Osteoblast (primary cell): ENCODE measurements at regions not wholly inside any gene's neighbourhood (a gene's known extent, or its start where the extent isn't known, plus 50 kb on each side); places are given as distances from the start of the nearest gene placed in this dataset.

Source experiments
- DNase-seq: peaks from one replicate; pipeline ENCODE4 v3.0.0; 2011; ENCODE audit warnings: low spot score, mixed read lengths; ENCODE audit not compliant: insufficient read length; ENCODE audit errors: missing footprints
- H2AFZ ChIP-seq: 2 replicates; pipeline ENCODE4 v1.6.0; 2011; ENCODE audit warnings: mild to moderate bottlenecking, low read length
- H3K27ac ChIP-seq: 2 replicates; pipeline ENCODE4 v1.5.1; 2011; ENCODE audit warnings: mild to moderate bottlenecking, low read depth, low read length, moderate library complexity
- H3K27me3 ChIP-seq: 2 replicates; pipeline ENCODE4 v1.6.0; 2012; ENCODE audit warnings: mild to moderate bottlenecking, control low read depth, inconsistent platforms, low read length, moderate library complexity; ENCODE audit not compliant: insufficient read depth
- H3K36me3 ChIP-seq: 2 replicates; pipeline ENCODE4 v1.5.1; 2011; ENCODE audit warnings: mild to moderate bottlenecking, low read length, control low read depth, moderate library complexity; ENCODE audit not compliant: insufficient read depth
- H3K4me1 ChIP-seq: 2 replicates; pipeline ENCODE4 v1.5.1; 2011; ENCODE audit warnings: mild to moderate bottlenecking, low read length, control low read depth, moderate library complexity; ENCODE audit not compliant: insufficient read depth
- H3K4me2 ChIP-seq: 2 replicates; pipeline ENCODE4 v1.6.0; 2011; ENCODE audit warnings: mild to moderate bottlenecking, low read length; ENCODE audit not compliant: insufficient read depth
- H3K4me3 ChIP-seq: fragments of 200-600 bp; sonication (generic); 3 replicates; pipeline ENCODE4 v1.5.1; 2012; ENCODE audit warnings: mild to moderate bottlenecking, low read length, inconsistent platforms; ENCODE audit not compliant: insufficient read depth
- H3K79me2 ChIP-seq: 2 replicates; pipeline ENCODE4 v1.6.0; 2012; ENCODE audit warnings: mild to moderate bottlenecking, low read length, control low read depth, inconsistent platforms; ENCODE audit not compliant: insufficient read depth
- H3K9me3 ChIP-seq: 2 replicates; pipeline ENCODE4 v1.5.1; 2011; ENCODE audit warnings: low read depth, low read length, control low read depth
- H4K20me1 ChIP-seq: 2 replicates; pipeline ENCODE4 v1.6.0; 2012; ENCODE audit warnings: mild to moderate bottlenecking, low read length, control low read depth; ENCODE audit not compliant: insufficient read depth
- CTCF ChIP-seq: IDR thresholded peaks from 2 replicates; pipeline ENCODE4 v1.5.1; 2011; ENCODE audit warnings: mild to moderate bottlenecking, low read depth, low read length, moderate library complexity; ENCODE audit errors: extremely low read depth

- Histone ChIP-seq H3K4me2 (no peak overlapping the region), H2AFZ (no peak overlapping the region), H3K4me1 (peaks cover 15% of the 10 kb centered on the region), H3K9me3 (no peaks in the 10 kb centered on the region), H4K20me1 (no peaks in the 10 kb centered on the region), H3K36me3 (no peaks in the 10 kb centered on the region), H3K4me3 (no peak overlapping the region), H3K27me3 (peaks cover 12% of the 10 kb centered on the region), H3K27ac (no peak overlapping the region), H3K79me2 (no peaks in the 10 kb centered on the region)
- peak; percentile 83 for DNase-seq
- TF ChIP-seq CTCF, result no peak
Observed at GRCh38 chr7:142355328-142355727, 97.5 kb upstream of the PRSS58 start.

GRCh38 chr7:142353147-142354060 lies 95.5 kb upstream of the PRSS58 start:
- Histone ChIP-seq H3K27me3 (peaks cover 12% of the 10 kb centered on the region), H3K4me1 (peaks cover 10% of the 10 kb centered on the region), H3K79me2 (no peaks in the 10 kb centered on the region), H3K9me3 (no peaks in the 10 kb centered on the region), H3K4me2 (no peak overlapping the region), H3K36me3 (no peaks in the 10 kb centered on the region), H2AFZ (no peak overlapping the region), H4K20me1 (no peaks in the 10 kb centered on the region), H3K4me3 (no peak overlapping the region), H3K27ac (no peak overlapping the region)
- TF ChIP-seq CTCF, result no peak
- no peak for DNase-seq

GRCh38 chr7:142352543-142352942 lies 94.7 kb upstream of the PRSS58 start:
- TF ChIP-seq CTCF, result no peak
- DNase-seq, result peak; percentile 56
- H3K79me2 ChIP-seq, result no peaks in the 10 kb centered on the region
- H3K4me2 ChIP-seq, result no peak overlapping the region
- no peaks in the 10 kb centered on the region for H3K36me3 ChIP-seq
- no peak overlapping the region for H3K4me3 ChIP-seq
- H4K20me1 ChIP-seq, result no peaks in the 10 kb centered on the region
- no peak overlapping the region for H2AFZ ChIP-seq
- no peak overlapping the region for H3K27ac ChIP-seq
- H3K9me3 ChIP-seq, result no peaks in the 10 kb centered on the region
- peaks cover 12% of the 10 kb centered on the region for H3K27me3 ChIP-seq
- peaks cover 10% of the 10 kb centered on the region for H3K4me1 ChIP-seq

GRCh38 chr7:142351145-142351544 lies 93.3 kb upstream of the PRSS58 start:
- H4K20me1 ChIP-seq, result no peaks in the 10 kb centered on the region
- H3K9me3 ChIP-seq, result no peaks in the 10 kb centered on the region
- H3K4me1 ChIP-seq, result peaks cover 10% of the 10 kb centered on the region
- H2AFZ ChIP-seq, result no peak overlapping the region
- H3K27ac ChIP-seq, result no peak overlapping the region
- H3K4me2 ChIP-seq, result no peak overlapping the region
- no peak overlapping the region for H3K4me3 ChIP-seq
- no peaks in the 10 kb centered on the region for H3K36me3 ChIP-seq
- DNase-seq, result no peak
- H3K27me3 ChIP-seq, result peaks cover 16% of the 10 kb centered on the region
- TF ChIP-seq CTCF, result no peak
- H3K79me2 ChIP-seq, result no peaks in the 10 kb centered on the region
